HepG2 (cell line): ENCODE measurements at regions not wholly inside any gene's neighbourhood (a gene's known extent, or its start where the extent isn't known, plus 50 kb on each side); places are given as distances from the start of the nearest gene placed in this dataset.

Experiments
- ATAC-seq: fragments of 200-7000 bp; cut with Tn5 transposase; 3 replicates; pipeline ENCODE4 v1.9.1; 2020; ENCODE audit warnings: mild to moderate bottlenecking, moderate library complexity
- BruUV-seq: library from RNA; stranded (reverse); fragments of 400-500 nt; replicated peaks from 2 replicates; lab custom pipeline; 2021; lab: Mats Ljungman, UMichigan
- CTCF ChIA-PET: fragments of 300-600 bp; formaldehyde crosslinking; extraction: SDS; loops from one replicate; lab custom pipeline; 2021; ENCODE audit warnings: low total read pairs, inconsistent platforms, low intra/inter-chr PET ratio; lab: Yijun Ruan, JAX
- POLR2A ChIA-PET: fragments of 350-600 bp; sonication (Branson Sonifier 250); formaldehyde crosslinking; loops from one replicate; lab custom pipeline; 2020; ENCODE audit warnings: antibody characterized with exemption, inconsistent platforms; lab: Yijun Ruan, JAX
- DNase-seq: peaks from one replicate; pipeline ENCODE4 v3.0.0-alpha.2; 2015; ENCODE audit warnings: low spot score
- FAIRE-seq: peaks from 3 replicates; lab custom pipeline; 2011; peaks lifted over from hg19 to GRCh38; lab: Jason Lieb, UNC
- H2AFZ ChIP-seq: one replicate; pipeline ENCODE4 v1.6.1; 2011; ENCODE audit warnings: low read length, inconsistent platforms
- H3K27ac ChIP-seq: fragments of 300-600 bp; 3 replicates; pipeline ENCODE4 v1.8.0; 2011; ENCODE audit warnings: mixed run types, mild to moderate bottlenecking, mixed read lengths, low read length, inconsistent platforms; ENCODE audit not compliant: insufficient read depth; ENCODE audit errors: extremely low read length
- H3K27me3 ChIP-seq, 2 experiments: fragments of 200-600 bp in 1 of 2; 2 replicates in 1 of 2; 3 replicates in 1 of 2; pipeline versions ENCODE4 v1.6.0 to v1.8.0; 2011; ENCODE audit warnings: low read length in 2 of 2, mild to moderate bottlenecking in 2 of 2, moderate library complexity in 2 of 2, inconsistent platforms in 1 of 2; ENCODE audit not compliant: insufficient read depth in 2 of 2, control insufficient read depth in 1 of 2
- H3K36me3 ChIP-seq, 2 experiments: fragments of 200-600 bp in 1 of 2; replicated peaks in 1 of 2; 2 replicates in 1 of 2; 3 replicates in 1 of 2; pipeline versions ENCODE4 v1.5.1 to v1.8.0; 2011; ENCODE audit warnings: low read length in 2 of 2, inconsistent platforms in 1 of 2; ENCODE audit not compliant: insufficient read depth in 2 of 2, control insufficient read depth in 1 of 2
- H3K4me1 ChIP-seq: 2 replicates; pipeline ENCODE4 v1.5.1; 2012; ENCODE audit warnings: low read length, inconsistent platforms; ENCODE audit not compliant: insufficient read depth
- H3K4me2 ChIP-seq: 2 replicates; pipeline ENCODE4 v1.6.0; 2011; ENCODE audit warnings: low read depth, low read length, inconsistent platforms
- H3K4me3 ChIP-seq, 3 experiments: fragments of 200-600 bp in 1 of 3; sonication (generic), shearing (Covaris generic) in 1 of 3; replicated peaks in 1 of 3; 2 replicates each; pipeline ENCODE4 v1.5.1; 2011 to 2016; ENCODE audit warnings: low read length in 3 of 3, inconsistent platforms in 2 of 3, low read depth in 2 of 3, mild to moderate bottlenecking in 2 of 3, control low read depth in 1 of 3, mixed read lengths in 1 of 3; ENCODE audit not compliant: insufficient read depth in 1 of 3
- H3K79me2 ChIP-seq: one replicate; pipeline ENCODE4 v1.6.1; 2011; ENCODE audit warnings: low read length, inconsistent platforms; ENCODE audit not compliant: insufficient read depth
- H3K9ac ChIP-seq: 2 replicates; pipeline ENCODE4 v1.6.0; 2011; ENCODE audit warnings: mild to moderate bottlenecking, low read depth, low read length, inconsistent platforms; ENCODE audit not compliant: insufficient read depth
- H3K9me3 ChIP-seq: 2 replicates; pipeline ENCODE4 v1.5.1; 2012; ENCODE audit warnings: mild to moderate bottlenecking, low read length
- H4K20me1 ChIP-seq: 2 replicates; pipeline ENCODE4 v1.6.0; 2011; ENCODE audit warnings: inconsistent platforms, mild to moderate bottlenecking, low read length, moderate library complexity; ENCODE audit not compliant: insufficient read depth
- ARID4A ChIP-seq: sonication (generic); formaldehyde crosslinking; IDR thresholded peaks from 2 replicates; pipeline ENCODE4 v1.5.0; 2020; ENCODE audit warnings: mild to moderate bottlenecking, missing genetic modification reagents, borderline replicate concordance
- ZFP62 ChIP-seq: sonication (generic); formaldehyde crosslinking; IDR thresholded peaks from 2 replicates; pipeline ENCODE4 v1.4.0; 2020; ENCODE audit warnings: missing genetic modification reagents
- ZMAT3 ChIP-seq: sonication (generic); formaldehyde crosslinking; conservative IDR thresholded peaks from 2 replicates; pipeline ENCODE4 v1.7.0; 2021; ENCODE audit warnings: missing genetic modification reagents
- ZNF510 ChIP-seq: sonication (generic); formaldehyde crosslinking; IDR thresholded peaks from 2 replicates; pipeline ENCODE4 v1.4.0; 2020; ENCODE audit warnings: low read depth, mild to moderate bottlenecking, missing genetic modification reagents
- ZNF747 ChIP-seq: sonication (generic); formaldehyde crosslinking; IDR thresholded peaks from 2 replicates; pipeline ENCODE4 v1.8.1; 2023; ENCODE audit warnings: missing genetic modification reagents, mild to moderate bottlenecking, borderline replicate concordance
- WGBS: methylation state at CpG from one replicate; pipeline ENCODE4 v1.1.6; 2017; ENCODE audit warnings: low lambda C conversion rate; 5-methylcytosine and 5-hydroxymethylcytosine counted together
- in situ Hi-C: cut with HindIII; loops from 2 replicates; pipeline ENCODE4 v1.10.0; 2017; ENCODE audit warnings: low pct_unique_long_range_greater_than_20kb; ENCODE audit not compliant: extremely low pct_ligation_motif_present
- intact Hi-C: fragments of 100-400 bp; cut with micrococcal nuclease; formaldehyde crosslinking; loops from one replicate; pipeline ENCODE4 v1.10.0; 2022; ENCODE audit not compliant: unreplicated experiment

GRCh38 chr2:234761910-234762309 lies 189.9 kb upstream of the SH3BP4 start (continued):
- TF ChIP-seq ARID4A (CRISPR knock-in tag) = no peak
- TF ChIP-seq ZMAT3 (CRISPR knock-in tag) = no peak
- TF ChIP-seq, all 625 proteins: peak for 0

GRCh38 chr2:234754126-234754525 lies 197.7 kb upstream of the SH3BP4 start:
- Histone ChIP-seq H2AFZ (no peak overlapping the region), H3K4me3 (no peak overlapping the region), H3K27ac (no peak overlapping the region), H4K20me1 (no peaks in the 10 kb centered on the region), H3K9ac (no peak overlapping the region), H3K9me3 (no peaks in the 10 kb centered on the region), H3K4me1 (no peaks in the 10 kb centered on the region), H3K4me2 (no peak overlapping the region), H3K27me3 (no peaks in the 10 kb centered on the region), H3K79me2 (no peaks in the 10 kb centered on the region), H3K36me3 (no peaks in the 10 kb centered on the region)
- intact Hi-C loops (no loop called here), in situ Hi-C loops (no loop called here)
- POLR2A ChIA-PET = no interaction called here
- DNase-seq = no peak
- 85% methylated on average over 8 of the region's 8 CpGs for WGBS
- BruUV-seq = no TSS peak
- no peak for ATAC-seq
- TF ChIP-seq ZNF510 (CRISPR knock-in tag) (no peak), ZNF747 (no peak), ZFP62 (CRISPR knock-in tag) (no peak)
- no peak for FAIRE-seq
- CTCF ChIA-PET = no interaction called here
